Esophagus muscularis mucosa (tissue), 3 donors: ENCODE measurements at regions not wholly inside any gene's neighbourhood (a gene's known extent, or its start where the extent isn't known, plus 50 kb on each side); places are given as distances from the start of the nearest gene placed in this dataset.

Source experiments
- EP300 ChIP-seq: sonication (generic); formaldehyde crosslinking; IDR thresholded peaks from one replicate; pipeline ENCODE4 v1.6.1; 2017; ENCODE audit warnings: antibody characterized with exemption
- POLR2AphosphoS5 ChIP-seq, 2 donors: sonication (generic); formaldehyde crosslinking; IDR thresholded peaks; one replicate each; pipeline ENCODE4 v1.6.1; 2017; ENCODE audit warnings: antibody characterized with exemption in 2 of 2

DNA sequence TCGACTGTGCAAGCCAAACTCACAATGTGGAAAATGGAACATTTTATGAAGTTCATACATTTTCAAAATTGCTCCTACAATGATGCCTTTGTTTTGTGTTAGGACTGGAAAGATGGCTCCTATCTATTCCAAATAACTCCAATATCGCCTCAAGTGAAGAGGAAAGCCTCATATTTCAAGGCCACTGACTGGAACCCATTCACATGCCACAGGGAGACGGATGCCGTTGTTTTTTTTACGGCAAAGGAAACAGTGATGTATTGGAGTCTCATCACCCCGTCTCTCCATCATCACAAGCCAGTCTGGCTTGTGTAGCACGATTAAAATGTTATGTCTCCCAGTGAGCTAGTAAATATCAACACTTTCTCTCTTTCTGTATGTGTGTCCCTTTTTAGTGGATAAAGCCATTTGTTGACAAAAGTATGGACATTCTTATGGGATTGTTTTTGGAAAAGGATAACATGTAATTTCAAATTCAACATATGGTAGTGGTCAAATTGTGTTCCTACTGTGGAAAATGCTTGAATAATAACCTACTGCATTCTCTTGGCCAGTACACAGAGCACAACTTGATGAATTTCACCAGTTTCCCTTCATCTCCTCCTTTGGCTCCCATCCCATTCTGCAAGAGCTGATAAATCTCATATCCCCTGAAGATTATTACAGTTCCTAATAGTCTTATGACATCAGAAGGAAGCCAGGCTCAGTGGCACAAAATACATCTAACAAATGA, 109.5 kb upstream of the PITRM1 start:
- TF ChIP-seq EP300 = no peak
- no peak for TF ChIP-seq POLR2AphosphoS5 (IDR thresholded peaks at IDR 0.05)
